Epidermal melanocyte (primary cell): ENCODE measurements at regions not wholly inside any gene's neighbourhood (a gene's known extent, or its start where the extent isn't known, plus 50 kb on each side); places are given as distances from the start of the nearest gene placed in this dataset.

Experiments
- DNase-seq: peaks from one replicate; pipeline ENCODE4 v3.0.0; 2011; ENCODE audit warnings: low spot score; ENCODE audit not compliant: insufficient read length

- DNase-seq: no peak
These were observed 74.8 kb upstream of the ADAM23 start for GRCh38 chr2:206368484-206368883.

DNA sequence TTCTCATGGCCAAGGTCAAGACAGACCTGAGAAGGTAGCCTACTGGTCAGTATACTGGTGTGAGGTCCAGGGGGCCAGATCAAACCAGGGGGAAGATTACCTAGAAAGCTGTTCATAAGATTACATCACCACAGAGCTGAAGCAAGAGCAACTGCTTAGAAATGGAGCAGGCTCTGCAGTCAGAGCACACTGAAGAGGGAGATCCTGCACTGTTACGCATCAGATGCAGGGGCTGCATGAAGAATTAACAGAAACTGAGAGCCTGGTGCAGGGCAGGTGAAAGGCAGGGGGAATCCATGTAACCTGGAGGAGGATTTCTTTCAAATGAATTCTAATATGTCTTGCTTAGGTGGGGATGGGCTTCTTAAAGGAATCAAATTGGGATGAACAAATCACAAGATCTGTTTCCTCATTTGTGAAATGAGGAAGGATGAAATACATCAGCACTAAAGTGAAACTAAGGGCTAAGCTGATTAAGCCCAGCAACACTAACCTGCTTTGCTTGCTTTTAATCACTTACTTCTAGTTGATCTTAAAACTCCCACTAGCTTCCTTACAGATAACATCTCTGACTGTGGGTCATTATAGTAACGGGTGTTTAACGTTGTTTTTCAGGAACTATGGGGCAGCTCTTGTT, 74.3 kb upstream of the ADAM23 start:
- DNase-seq: no peak

GRCh38 chr2:206375956-206376355, 67.4 kb upstream of the ADAM23 start:
- no peak for DNase-seq

- no peak for DNase-seq
These were observed 64.5 kb upstream of the ADAM23 start for GRCh38 chr2:206378835-206379234.

DNA sequence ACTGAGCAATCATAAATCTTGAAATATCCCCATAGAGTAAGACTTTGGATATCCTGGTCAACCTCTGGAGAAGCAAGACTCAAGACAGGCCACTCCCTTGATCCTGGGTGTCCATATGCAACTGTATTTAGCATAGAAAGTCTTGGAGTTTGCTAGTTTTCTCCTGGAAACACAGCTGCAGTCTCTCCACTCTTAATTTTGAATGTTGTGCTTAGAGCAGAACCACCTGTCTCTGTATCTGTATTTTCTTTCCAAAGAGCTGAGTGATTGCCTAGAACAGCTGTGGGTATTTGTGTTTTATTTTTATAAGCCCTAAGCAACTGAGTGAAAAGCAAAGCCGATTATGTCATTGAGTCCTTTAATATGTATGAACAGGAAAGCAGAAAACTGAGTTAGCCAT, 64.1 kb upstream of the ADAM23 start:
- DNase-seq: no peak

DNA sequence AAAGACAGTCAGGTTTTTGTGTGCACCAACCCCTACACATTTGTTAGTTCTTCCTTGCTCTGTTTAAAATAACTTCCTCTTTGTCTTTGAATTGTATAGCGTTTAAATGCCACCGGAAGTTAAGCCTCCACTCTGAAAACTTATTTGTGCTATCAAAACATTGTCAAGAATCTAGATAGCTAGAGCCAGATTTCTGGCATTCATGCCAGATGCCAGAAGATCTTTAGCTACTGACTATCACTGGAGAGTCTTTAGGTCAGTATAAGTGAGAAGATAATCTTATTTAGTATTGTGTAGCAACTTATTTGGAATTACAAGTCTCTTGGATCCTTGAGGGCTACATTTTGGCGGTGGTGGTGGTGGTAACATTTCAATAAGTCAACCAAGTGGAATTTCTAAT, 63.4 kb upstream of the ADAM23 start:
- no peak for DNase-seq

DNA sequence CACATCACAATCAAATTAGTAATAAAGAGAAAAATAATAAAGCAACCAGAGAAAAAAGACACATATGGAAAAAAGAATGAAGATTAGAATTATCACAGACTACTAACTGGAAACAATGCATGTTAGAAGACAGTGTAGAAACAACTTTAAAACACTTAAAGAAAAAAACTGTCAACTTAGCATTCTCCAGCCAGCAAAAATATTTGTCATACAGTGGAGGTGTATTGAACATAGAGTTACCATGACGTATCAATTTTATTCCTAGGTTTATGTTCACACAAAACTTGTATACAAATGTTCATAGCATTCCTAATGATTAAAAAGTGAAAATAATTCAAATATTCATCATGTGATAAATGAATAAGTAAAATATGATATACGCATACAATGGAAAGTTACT, 61.5 kb upstream of the ADAM23 start:
- no peak for DNase-seq

GRCh38 chr2:206383669-206384068, 59.7 kb upstream of the ADAM23 start:
- DNase-seq: no peak

GRCh38 chr2:206387808-206388207, 55.5 kb upstream of the ADAM23 start:
- no peak for DNase-seq

DNA sequence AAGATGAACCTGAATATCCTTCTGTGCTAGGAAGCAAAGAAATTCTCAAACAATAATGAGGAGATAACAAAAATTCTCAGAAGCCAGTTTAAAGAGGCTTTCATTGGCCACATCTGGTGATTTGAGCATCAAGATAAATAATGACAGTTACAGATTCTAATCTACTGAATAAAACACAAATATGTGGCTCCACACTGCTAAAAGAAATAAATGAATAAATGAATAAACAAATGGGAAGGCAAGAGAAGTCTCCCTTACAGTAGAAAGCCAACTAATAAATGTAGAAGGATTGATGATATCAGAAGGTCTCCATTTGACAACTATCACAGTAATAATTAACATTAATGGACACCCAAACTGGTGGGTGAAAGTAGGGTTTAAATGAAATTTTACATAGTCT, 54.6 kb upstream of the ADAM23 start:
- no peak for DNase-seq

DNA sequence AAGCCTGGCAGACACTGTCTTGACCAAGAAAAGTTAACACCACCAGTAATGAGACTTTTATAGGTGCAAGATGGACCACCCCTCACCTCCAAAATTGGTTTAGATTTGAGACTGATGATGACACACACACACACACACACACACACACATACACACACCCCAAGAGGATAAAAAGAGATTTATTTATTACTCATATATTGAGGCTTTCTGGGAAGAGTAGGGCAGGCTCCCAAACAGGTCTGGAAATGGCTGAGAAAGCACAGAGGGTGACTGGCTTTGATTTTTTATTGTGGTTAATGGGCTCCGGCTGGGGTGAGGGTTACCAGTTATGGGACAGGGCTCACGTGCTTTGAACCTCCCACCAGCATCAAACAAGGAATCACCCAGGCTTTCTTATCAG, 54.2 kb upstream of the ADAM23 start:
- no peak for DNase-seq

DNA sequence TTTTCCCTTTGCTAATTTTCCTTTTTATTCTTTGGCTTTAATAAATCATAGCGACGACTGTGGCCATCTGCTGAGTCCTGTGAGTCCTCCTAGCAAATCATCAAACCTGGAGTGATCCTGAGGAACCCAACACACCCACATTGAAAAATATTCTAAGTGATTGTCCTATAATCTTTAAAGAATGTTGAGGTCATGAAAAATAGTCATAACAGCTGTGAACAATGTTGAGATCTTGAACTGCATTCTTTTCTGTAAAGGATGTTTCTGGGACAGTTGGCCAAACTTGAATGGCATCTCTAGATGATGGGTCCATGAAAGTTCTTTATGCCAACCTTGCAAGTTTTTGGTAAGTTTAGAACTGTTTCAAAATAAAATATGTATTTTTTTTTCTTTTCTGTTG, 53.2 kb upstream of the ADAM23 start:
- no peak for DNase-seq

- peak; percentile 35 for DNase-seq
These were observed 51.2 kb upstream of the ADAM23 start for GRCh38 chr2:206392118-206392517.
